ENCODE measurements at regions not wholly inside any gene's neighbourhood (a gene's known extent, or its start where the extent isn't known, plus 50 kb on each side); places are given as distances from the start of the nearest gene placed in this dataset.

DNA sequence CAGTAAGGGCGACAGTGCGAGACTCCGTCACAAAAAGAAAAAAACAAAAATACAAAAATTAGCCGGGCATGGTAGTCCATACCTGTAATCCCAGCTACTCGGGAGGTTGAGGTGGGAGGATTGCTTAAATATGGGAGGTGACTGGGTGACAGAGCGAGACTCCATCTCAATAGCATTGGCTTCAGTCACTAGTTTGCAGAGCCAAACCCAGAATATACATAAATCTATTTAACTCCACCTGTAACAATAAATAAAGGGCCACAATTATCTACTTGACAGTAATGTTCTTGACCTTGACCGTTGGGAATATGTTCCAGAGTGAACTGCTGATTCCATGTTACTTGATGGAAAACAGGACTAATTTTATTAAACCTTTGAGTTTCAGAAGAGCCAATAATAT lies 198.9 kb upstream of the MDGA2 start:
- DNase-seq (ENCODE audit: low spot score) = no peak

GRCh38 chr14:47872588-47872987 lies 197.2 kb upstream of the MDGA2 start:
- DNase-seq (ENCODE audit: low spot score) = no peak

DNA sequence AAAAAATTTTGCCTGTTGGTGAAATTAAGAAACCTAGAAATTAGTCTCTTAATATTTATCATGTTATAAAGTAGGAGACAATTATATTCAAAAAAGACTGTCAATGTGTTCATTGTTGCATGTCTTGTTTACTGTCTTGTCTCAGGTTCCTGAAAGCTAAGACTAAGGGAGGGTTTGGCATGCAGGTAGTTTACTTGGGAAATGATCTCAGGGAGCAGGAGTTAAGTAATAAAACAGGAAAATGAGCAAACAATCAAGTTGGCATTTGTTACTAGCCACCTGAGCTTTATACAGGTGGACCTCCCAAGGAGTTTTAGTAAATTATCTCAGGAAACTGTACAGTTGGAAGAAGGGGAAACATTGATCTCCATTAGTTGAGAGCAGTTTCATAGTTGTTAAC lies 188.0 kb upstream of the MDGA2 start:
- DNase-seq (ENCODE audit: low spot score) = no peak

DNA sequence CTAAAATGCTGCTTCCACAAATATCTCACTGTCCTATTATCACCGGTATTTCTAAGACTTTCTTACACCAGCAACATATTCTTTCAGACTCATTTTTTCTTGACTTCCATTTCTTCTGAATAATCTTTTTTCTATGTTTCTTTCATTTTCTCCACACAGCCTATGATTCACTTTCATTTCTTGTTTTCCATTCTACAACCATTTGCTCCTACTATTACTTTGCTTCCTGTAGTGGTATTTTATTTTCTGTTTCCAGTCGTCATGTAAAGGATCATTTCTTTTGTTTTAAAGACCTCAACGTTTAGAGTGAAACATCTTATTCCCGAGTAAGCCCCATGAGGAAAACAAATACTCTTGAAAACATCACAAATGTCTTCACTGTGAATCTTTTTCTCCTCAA lies 182.2 kb upstream of the MDGA2 start:
- no peak for DNase-seq (ENCODE audit: low spot score)

DNA sequence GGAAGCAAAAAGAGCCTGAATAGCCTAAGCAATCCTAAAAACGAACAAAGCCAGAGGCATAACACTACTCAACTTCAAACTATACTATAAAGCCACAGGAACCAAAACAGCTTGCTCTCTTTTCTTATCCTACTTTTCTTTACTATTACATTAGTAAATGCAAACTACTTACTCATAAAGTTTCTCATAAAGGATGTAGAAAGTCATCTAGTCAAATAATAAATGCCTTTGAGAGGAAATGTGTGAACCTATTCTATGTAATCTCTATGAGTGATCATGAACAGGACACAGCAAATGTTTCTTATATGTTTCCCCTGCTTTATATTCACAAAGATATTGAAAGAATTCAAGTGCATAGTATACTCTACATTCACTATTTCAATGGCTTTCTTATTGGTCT lies 176.9 kb upstream of the MDGA2 start:
- no peak for DNase-seq (ENCODE audit: low spot score)

GRCh38 chr14:47846008-47846407 lies 170.6 kb upstream of the MDGA2 start:
- DNase-seq (ENCODE audit: low spot score) = no peak

- DNase-seq (ENCODE audit: low spot score) = no peak
Measured at GRCh38 chr14:47843236-47843635, 167.8 kb upstream of the MDGA2 start.

DNA sequence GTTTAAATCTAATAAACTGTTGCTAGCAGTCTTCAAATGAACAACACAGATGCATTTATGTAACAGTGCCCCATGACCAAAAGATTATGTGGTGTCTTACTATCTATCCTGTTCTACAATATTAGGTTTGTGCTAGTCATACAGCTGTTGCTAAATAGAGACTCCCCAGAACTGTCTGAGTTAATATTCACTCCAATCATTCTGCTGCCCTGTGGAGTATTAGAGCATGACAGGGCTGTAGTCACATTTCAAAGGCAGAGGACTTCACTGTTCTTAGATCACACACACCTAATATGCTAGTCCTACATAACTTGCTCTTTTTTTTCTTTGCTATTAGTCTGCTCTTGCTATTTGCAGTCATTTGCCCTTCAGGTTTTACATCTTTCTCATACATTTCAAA lies 157.6 kb upstream of the MDGA2 start:
- no peak for DNase-seq (ENCODE audit: low spot score)

DNA sequence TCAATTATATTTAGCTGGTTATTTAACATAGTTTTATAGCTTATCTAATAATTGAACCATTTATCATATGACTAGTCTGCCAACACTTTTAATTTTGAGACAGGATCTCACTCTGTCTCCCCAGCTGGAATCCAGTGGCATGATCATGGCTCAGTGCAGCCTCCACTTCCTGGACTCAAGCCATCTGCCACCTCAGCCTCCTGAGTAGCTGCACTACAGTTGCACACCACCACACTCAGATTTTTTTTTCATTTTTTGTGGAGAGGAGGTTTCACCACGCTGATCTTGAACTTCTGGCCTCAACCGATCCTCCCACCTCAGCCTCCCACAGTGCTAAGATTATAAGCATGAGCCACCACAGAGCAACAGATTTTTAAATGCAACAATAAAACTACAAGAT lies 151.4 kb upstream of the MDGA2 start:
- DNase-seq (ENCODE audit: low spot score) = no peak

- DNase-seq (ENCODE audit: low spot score) = no peak
Measured at GRCh38 chr14:47822326-47822725, 146.9 kb upstream of the MDGA2 start.

- DNase-seq (ENCODE audit: low spot score) = no peak
Measured at GRCh38 chr14:47821135-47821534, 145.7 kb upstream of the MDGA2 start.

DNA sequence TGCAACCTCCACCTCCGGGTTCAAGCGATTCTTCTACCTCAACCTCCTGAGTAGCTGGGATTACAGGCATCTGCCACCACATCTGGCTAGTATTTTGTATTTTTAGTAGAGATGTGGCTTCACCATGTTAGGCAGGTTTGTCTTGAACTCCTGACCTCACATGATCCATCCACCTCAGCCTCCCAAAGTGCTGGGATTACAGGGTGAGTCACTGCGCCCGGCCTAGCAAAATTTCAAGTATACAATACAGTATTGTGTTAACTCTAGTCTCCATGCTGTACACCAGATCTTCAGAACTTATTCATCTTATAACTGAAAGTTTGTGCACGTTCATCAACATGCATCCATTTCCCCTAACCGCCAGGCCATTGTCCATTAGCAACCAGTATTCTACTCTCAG lies 115.1 kb upstream of the MDGA2 start:
- no peak for DNase-seq (ENCODE audit: low spot score)

DNA sequence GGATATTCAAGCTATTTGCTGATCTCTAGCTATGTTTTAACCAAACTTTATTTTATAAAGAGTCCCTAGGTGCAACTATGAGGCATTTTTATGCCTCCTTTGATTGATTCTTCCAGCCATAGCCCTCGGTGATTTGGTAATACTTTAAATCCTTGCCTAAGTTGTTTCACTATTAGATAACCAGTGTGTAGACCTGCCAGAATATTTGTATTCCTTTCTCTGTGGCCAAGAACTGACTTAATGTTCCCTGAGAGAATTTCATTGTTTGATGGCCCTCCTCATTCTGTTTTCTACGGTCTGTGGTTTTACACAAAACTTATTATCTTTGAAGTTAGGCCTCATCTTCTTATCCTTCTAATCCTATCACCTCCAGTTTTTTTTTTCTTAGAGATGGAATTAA lies 109.7 kb upstream of the MDGA2 start:
- DNase-seq (ENCODE audit: low spot score) = no peak

DNA sequence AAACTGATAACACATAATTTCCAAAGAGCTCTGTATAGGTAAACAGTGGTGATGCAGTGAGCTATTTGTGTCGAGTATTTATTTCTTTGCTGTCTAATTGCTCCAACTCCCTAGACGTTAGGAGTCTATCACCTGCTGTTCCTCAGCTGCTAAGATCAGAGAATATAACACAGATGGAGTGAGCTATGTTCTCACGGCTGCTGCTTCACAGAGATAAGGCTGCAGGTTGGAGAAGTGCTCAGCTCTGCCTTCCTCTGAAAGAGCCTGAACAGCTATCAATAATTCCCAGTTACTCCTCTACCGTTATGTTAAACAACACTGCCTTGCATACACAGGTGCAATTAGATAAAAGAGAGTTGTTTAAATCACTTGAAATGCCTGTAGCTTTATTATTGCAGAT lies 103.2 kb upstream of the MDGA2 start:
- DNase-seq (ENCODE audit: low spot score) = no peak

GRCh38 chr14:47772652-47773051 lies 97.2 kb upstream of the MDGA2 start:
- DNase-seq (ENCODE audit: low spot score) = no peak

DNA sequence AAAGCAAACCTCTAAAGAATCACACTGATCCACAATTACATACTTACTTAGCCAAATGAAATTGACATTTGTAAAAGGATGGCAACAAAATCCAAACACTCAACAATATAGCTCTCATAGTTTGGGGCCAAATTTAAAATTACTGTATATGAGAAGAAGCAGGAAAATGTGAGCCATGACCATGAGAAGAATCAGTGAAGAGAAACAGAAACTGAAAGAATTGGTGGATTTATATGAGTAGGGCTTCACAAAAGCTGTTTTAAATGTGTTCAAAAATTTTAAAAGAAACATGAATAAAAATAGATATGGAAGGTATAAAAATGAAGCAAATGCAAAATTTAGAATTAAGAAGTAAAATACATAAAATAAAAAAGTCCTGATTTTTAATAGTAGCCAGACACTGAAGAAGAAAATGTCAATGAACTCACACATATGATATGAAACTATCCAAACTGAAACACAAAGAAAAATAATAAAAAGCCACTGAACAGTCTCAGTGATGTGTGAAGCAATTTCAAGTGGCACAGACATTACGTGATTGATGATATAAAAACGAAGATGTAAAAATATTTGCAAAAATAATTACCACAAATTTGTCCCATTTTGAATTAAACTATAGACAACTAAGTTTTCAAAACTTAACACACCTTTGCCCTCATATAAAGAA lies 87.9 kb upstream of the MDGA2 start:
- no peak for DNase-seq (ENCODE audit: low spot score)

DNA sequence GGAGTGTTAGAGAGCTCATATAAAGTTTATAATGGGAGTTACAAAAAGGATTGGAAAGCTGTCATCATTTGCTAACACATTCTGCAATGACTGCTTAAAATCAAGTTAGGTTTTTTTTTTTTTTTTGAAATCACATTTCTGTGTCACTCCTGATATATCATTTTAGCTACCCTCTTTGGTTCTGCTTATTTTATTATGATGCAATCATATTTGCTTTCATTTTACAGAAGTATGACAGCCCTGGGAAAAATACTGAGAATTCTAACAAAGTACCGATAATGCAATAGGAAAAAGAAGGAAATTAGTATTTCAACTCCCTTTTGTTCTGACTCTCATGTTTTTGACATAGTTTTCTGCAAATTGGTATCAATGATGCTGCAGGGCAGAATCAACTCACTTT lies 71.6 kb upstream of the MDGA2 start:
- DNase-seq (ENCODE audit: low spot score) = no peak

DNA sequence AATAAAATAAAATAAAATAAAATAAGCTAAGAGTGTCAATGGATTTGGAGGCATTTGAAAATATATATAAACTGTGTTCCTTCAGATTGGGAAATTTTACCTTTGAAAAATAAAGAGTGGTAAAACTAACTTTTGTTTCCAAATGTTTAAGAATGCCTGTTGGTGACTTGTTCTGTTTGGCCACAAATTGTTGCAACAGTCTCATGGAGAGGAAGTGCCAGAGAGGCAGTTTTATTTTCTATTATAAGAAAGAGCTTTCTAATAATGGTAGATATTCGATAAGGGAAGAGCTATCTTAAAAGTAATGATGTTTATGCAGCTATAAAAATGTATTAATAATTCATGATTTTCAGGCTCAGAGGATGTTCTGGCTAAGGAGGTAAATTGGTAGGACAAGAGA lies 68.8 kb upstream of the MDGA2 start:
- DNase-seq (ENCODE audit: low spot score) = no peak

DNA sequence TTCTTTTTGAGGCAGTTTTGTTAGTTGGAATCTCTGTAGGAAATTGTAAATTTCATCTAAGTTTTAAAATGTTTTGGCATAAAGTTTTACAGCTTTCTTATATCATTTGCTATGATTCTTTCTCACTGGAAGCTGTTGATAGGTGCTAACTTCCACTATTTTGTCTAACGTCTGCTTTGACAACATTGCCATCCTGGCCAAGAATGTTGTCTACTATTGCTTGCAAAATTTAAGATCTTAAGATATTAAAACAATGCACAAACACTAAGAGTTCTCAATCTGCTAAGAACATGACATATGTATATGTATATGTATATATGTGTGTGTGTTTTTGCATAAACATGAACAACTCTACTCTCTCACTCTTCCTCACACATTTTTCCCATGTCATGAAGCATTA lies 64.1 kb upstream of the MDGA2 start:
- DNase-seq (ENCODE audit: low spot score) = no peak

- DNase-seq (ENCODE audit: low spot score) = no peak
Measured at GRCh38 chr14:47730296-47730695, 54.9 kb upstream of the MDGA2 start.

Data from HT-29 (cell line).